Osteocyte (in vitro differentiated cells): ENCODE measurements at regions not wholly inside any gene's neighbourhood (a gene's known extent, or its start where the extent isn't known, plus 50 kb on each side); places are given as distances from the start of the nearest gene placed in this dataset.

Source experiments
- DNase-seq: peaks from one replicate; pipeline ENCODE4 v3.0.0; 2021; ENCODE audit warnings: mixed read lengths; ENCODE audit not compliant: unreplicated experiment; ENCODE audit errors: extremely low spot score
- H3K27ac Mint-ChIP-seq: one replicate; pipeline ENCODE4 v1.8.0; 2021; ENCODE audit warnings: mild to moderate bottlenecking, mixed read lengths; ENCODE audit not compliant: unreplicated experiment
- H3K27me3 Mint-ChIP-seq: one replicate; pipeline ENCODE4 v1.8.0; 2021; ENCODE audit warnings: mixed read lengths; ENCODE audit not compliant: unreplicated experiment
- H3K36me3 Mint-ChIP-seq: one replicate; pipeline ENCODE4 v1.8.0; 2021; ENCODE audit warnings: mixed read lengths; ENCODE audit not compliant: unreplicated experiment
- H3K4me1 Mint-ChIP-seq: one replicate; pipeline ENCODE4 v1.8.0; 2021; ENCODE audit warnings: mixed read lengths; ENCODE audit not compliant: unreplicated experiment
- H3K4me3 Mint-ChIP-seq: one replicate; pipeline ENCODE4 v1.8.0; 2021; ENCODE audit warnings: mild to moderate bottlenecking, moderate library complexity, mixed read lengths; ENCODE audit not compliant: unreplicated experiment
- H3K9me3 Mint-ChIP-seq: one replicate; pipeline ENCODE4 v1.8.0; 2021; ENCODE audit warnings: mixed read lengths; ENCODE audit not compliant: unreplicated experiment
- TF ChIP-seq, protein P1 (sequence below): fragments of 200-600 bp; sonication (generic); IDR thresholded peaks from 2 replicates; pipeline ENCODE4 v1.5.0; 2021; ENCODE audit warnings: antibody characterized with exemption, mild to moderate bottlenecking, moderate library complexity

DNA sequence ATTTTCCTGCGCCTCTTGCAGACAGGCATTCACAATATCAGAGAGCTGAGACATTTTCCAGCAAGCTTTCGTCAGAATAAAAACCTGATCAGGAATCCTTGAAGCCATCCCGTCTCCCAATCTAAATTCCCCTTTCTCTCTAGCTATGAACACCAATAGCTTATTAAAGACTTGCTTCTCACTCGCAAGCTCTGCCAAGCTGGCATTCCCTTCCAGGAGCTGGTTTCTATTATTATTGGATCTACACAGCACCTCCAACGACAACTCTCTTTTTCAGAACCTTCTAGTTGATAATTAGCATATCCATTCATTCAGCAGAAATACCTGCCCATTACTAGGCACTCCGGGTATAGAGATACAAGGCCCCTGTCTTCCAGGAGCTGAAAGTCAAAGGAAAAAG lies 350.3 kb downstream of the MTX2 start:
- H3K4me3 Mint-ChIP-seq: no peak overlapping the region
- H3K27ac Mint-ChIP-seq: no peak overlapping the region
- TF ChIP-seq, protein P1, sequence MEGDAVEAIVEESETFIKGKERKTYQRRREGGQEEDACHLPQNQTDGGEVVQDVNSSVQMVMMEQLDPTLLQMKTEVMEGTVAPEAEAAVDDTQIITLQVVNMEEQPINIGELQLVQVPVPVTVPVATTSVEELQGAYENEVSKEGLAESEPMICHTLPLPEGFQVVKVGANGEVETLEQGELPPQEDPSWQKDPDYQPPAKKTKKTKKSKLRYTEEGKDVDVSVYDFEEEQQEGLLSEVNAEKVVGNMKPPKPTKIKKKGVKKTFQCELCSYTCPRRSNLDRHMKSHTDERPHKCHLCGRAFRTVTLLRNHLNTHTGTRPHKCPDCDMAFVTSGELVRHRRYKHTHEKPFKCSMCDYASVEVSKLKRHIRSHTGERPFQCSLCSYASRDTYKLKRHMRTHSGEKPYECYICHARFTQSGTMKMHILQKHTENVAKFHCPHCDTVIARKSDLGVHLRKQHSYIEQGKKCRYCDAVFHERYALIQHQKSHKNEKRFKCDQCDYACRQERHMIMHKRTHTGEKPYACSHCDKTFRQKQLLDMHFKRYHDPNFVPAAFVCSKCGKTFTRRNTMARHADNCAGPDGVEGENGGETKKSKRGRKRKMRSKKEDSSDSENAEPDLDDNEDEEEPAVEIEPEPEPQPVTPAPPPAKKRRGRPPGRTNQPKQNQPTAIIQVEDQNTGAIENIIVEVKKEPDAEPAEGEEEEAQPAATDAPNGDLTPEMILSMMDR: no peak
- peaks cover 9% of the 10 kb centered on the region for H3K27me3 Mint-ChIP-seq
- H3K9me3 Mint-ChIP-seq: no peaks in the 10 kb centered on the region
- H3K4me1 Mint-ChIP-seq: no peaks in the 10 kb centered on the region
- DNase-seq: no peak
- no peaks in the 10 kb centered on the region for H3K36me3 Mint-ChIP-seq

DNA sequence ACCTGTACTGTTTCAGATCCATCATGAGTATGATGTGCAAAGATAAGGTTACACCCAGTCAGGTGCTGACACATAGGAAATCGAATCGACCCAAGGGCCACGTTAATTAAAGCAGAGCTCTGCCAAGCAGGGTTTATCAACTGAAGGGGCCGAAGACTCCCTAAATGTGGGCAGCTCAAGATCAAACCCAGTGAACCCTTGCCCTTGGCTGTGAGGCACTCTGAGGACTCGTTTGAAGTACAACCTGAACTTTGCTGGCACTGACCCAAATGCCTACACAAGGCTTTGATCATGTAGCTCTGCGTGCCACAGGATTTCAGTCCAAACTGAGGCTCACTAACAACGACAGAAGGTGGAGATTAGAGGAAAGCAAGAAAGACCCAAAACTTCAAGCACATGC lies 352.1 kb downstream of the MTX2 start:
- TF ChIP-seq, protein P1: no peak
- no peaks in the 10 kb centered on the region for H3K9me3 Mint-ChIP-seq
- no peaks in the 10 kb centered on the region for H3K4me1 Mint-ChIP-seq
- H3K27ac Mint-ChIP-seq: no peak overlapping the region
- H3K27me3 Mint-ChIP-seq: peaks cover 12% of the 10 kb centered on the region
- H3K36me3 Mint-ChIP-seq: no peaks in the 10 kb centered on the region
- no peak for DNase-seq
- no peak overlapping the region for H3K4me3 Mint-ChIP-seq

DNA sequence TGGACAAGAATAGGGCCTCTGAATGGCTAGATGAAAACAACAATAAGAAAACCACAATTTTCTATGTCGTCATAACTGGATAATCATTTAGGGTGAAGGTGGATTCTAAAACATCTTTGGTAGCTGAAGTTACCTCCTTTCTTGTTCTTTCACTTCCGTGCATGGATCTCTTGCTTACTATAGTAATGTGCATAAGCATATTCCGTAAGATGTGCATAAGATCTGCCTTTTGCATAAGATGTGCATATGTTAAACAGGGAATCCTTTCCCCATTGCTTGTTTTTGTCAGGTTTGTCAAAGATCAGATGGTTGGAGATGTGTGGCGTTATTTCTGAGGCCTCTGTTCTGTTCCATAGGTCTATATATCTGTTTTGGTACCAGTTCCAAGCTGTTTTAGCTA lies 353.6 kb downstream of the MTX2 start:
- H3K4me1 Mint-ChIP-seq: no peaks in the 10 kb centered on the region
- H3K27me3 Mint-ChIP-seq: peaks cover 13% of the 10 kb centered on the region
- no peak overlapping the region for H3K27ac Mint-ChIP-seq
- H3K4me3 Mint-ChIP-seq: no peak overlapping the region
- no peaks in the 10 kb centered on the region for H3K36me3 Mint-ChIP-seq
- no peaks in the 10 kb centered on the region for H3K9me3 Mint-ChIP-seq
- DNase-seq: no peak
- TF ChIP-seq, protein P1: no peak

DNA sequence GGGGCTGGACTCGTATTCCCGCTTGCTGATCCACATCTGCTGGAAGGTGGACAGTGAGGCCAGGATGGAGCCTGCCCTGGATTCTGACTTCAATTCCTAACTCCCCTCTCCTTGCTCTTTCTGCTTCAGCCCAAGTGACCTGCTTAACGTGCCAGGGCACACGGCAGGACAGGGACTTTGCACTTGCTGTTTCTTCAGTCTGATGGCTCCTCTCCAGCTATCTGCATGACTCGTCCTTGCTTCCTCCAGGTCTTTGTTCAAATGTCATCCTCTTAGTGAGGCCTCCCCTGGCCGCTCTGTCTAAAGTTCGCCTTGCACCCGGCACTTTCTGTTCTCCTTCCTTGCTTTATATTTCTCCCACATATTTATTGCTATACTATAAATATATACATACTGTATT lies 357.6 kb downstream of the MTX2 start:
- TF ChIP-seq, protein P1: no peak

DNA sequence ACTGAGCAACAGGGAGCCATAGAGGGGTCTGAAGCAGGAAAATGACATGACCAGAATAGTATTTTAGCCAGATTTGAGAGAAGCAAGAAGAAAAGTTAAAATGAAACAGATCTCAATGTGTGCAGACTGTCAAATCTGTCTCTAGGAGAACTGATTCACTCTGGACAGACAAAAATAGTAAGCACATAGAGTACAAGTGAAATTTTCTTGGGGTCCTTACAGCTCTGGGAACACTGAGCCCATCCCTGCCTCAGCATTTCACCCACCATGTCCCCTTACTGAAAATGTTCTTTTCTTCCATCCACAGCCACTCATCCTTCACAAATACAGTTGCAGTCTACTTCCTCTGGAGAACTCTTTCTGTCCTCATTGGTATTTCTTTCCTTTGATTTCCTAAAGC lies 359.2 kb downstream of the MTX2 start:
- Mint-ChIP-seq H3K27ac (no peak overlapping the region), H3K36me3 (no peaks in the 10 kb centered on the region), H3K4me3 (no peak overlapping the region), H3K4me1 (no peaks in the 10 kb centered on the region), H3K9me3 (no peaks in the 10 kb centered on the region), H3K27me3 (peaks cover 37% of the 10 kb centered on the region)
- no peak for DNase-seq
- TF ChIP-seq, protein P1: no peak

More for the DNA sequence above, 357.6 kb downstream of the MTX2 start:
- no peak overlapping the region for H3K27ac Mint-ChIP-seq
- no peaks in the 10 kb centered on the region for H3K36me3 Mint-ChIP-seq
- DNase-seq: no peak
- H3K9me3 Mint-ChIP-seq: no peaks in the 10 kb centered on the region
- no peak overlapping the region for H3K4me3 Mint-ChIP-seq
- H3K27me3 Mint-ChIP-seq: peaks cover 26% of the 10 kb centered on the region
- H3K4me1 Mint-ChIP-seq: no peaks in the 10 kb centered on the region
